HG02870 (cell line): ENCODE measurements at regions not wholly inside any gene's neighbourhood (a gene's known extent, or its start where the extent isn't known, plus 50 kb on each side); places are given as distances from the start of the nearest gene placed in this dataset.
"Not testable (repeated sequence)": the region's sequence is repeated elsewhere in the genome, so short reads cannot be mapped to it uniquely, and the experiment has no call there.

ENCODE experiments used
- ATAC-seq: cut with Tn5 transposase; IDR thresholded peaks from one replicate; pipeline ENCODE4 v1.9.1; 2021; ENCODE audit warnings: mild to moderate bottlenecking, moderate library complexity; ENCODE audit not compliant: unreplicated experiment

DNA sequence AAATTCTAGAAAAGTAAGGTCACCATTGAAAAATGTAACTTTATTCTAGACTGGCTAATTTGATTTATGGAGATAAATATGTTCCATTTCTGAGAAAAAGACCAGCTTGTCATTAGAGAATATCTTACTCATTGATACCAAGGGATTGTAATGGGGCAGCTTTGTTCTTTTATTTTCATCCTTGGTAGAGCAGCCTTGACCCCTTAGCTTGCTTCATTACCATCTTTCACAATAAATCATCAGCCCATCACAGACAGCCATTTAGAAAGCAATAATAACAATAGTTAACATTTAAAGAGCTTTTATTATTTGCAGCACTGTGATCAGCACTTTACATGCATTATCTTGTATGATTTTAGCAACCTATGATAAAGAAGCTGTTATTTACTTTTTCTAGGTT lies 253.6 kb downstream of the C3orf38 start:
- no peak for ATAC-seq

- no peak for ATAC-seq
These were observed 258.3 kb downstream of the C3orf38 start for GRCh38 chr3:88408097-88408496.

GRCh38 chr3:88408935-88409334 lies 259.2 kb downstream of the C3orf38 start:
- ATAC-seq = no peak

DNA sequence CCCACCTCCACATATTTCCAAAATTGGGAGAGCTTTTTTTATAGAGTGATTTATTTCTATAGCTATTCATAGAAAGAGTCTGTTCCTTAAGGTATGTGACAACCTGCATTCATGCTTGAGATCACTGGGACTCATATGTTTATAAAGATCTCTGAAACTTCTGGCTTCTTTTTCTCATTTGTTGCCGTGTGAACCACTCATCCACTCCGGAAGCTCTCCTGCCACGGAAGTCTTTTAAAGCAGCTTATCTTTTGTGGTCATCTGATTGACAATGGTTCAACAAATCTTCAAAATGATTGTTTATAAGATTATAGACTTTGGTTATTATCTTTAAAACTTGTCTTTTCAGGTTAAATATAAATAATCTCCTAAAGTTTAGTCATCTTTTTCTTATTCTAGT lies 260.5 kb downstream of the C3orf38 start:
- no peak for ATAC-seq

GRCh38 chr3:88412346-88412745 lies 262.6 kb downstream of the C3orf38 start:
- no peak for ATAC-seq

- no peak for ATAC-seq
These were observed 266.7 kb downstream of the C3orf38 start for GRCh38 chr3:88416436-88416835.

- ATAC-seq = no peak
These were observed 268.5 kb downstream of the C3orf38 start for GRCh38 chr3:88418219-88418618.

DNA sequence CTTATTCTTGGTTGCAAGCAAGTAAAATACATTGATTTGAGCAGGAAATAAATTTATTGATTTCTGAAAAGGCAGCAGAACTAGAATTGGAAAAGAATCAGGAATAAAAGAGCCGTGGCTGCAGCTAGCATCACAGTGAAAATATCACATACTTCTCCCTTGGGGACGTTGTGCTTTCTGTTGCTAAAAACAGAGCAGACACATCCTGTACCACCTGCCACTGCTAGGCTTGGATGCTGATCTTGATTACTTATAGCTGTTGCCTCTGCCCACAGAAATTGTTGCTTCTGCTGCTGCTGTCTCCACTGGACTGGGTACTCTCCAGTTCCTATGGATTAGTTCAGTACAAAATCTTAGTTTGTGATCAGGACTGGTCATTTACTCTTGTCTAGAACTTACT lies 283.8 kb downstream of the C3orf38 start:
- peak; percentile 88 for ATAC-seq

GRCh38 chr3:88434001-88434400 lies 284.2 kb downstream of the C3orf38 start:
- peak; percentile 14 for ATAC-seq

DNA sequence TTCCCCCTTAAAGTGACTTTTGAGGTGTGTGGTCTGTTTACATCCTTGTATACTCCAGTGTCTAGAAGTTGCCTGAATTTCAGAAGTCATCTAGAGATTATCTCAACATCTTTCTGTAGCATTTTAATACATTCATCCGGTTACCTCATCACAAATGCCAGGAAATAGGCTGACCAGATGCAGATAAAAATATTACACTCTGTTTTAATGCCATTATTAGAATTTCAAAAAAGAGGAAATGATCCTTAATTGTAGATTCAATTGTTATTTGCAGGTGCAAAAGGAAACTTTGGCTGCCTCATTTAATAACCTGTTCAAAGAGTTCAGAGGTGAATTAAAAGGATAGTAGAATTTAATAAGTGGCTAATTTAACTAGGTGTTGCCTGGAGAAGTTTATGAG lies 290.9 kb downstream of the C3orf38 start:
- no peak for ATAC-seq

DNA sequence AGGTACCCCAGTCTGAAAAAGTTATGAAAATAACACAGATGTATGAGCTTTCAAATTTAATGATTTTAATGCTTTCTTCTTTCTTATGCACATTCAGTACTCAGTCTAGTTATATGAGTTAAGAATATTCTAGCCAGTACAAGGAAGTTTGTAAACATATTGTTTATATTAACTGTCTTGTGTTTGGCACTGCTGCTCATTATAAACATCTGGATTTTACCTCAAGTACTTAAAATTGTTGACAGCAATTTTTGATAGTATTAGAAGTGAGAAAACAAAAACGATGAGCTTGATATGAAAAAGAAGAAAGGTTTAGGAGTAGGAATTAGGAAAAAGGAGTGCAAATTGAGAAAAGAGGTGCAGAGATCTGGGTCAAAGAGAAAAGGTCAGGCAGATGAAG lies 293.3 kb downstream of the C3orf38 start:
- ATAC-seq = no peak

- no peak for ATAC-seq
These were observed 294.5 kb downstream of the C3orf38 start for GRCh38 chr3:88444251-88444650.

- ATAC-seq = no peak
These were observed 302.5 kb downstream of the C3orf38 start for GRCh38 chr3:88452228-88452627.

GRCh38 chr3:88460369-88460768 lies 310.6 kb downstream of the C3orf38 start:
- no peak for ATAC-seq

DNA sequence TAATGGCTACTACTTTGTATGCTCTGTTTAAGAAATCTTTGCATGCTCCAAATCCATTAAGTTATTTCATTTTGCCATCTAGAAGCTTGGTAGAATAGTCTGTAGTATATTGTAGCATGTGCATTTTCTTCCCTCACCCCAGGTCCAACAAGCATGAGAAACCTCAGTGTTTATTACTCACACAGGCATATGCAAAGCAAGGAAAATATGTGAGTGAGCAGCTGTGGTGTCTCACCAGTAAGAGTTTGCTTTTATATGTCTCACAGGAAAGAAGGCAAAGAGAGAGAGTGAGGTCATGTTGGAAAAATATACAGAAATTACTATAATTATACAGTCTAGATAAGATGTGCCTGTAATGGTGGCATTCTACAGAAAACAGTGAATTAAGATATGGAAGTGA lies 312.5 kb downstream of the C3orf38 start:
- ATAC-seq = no peak

DNA sequence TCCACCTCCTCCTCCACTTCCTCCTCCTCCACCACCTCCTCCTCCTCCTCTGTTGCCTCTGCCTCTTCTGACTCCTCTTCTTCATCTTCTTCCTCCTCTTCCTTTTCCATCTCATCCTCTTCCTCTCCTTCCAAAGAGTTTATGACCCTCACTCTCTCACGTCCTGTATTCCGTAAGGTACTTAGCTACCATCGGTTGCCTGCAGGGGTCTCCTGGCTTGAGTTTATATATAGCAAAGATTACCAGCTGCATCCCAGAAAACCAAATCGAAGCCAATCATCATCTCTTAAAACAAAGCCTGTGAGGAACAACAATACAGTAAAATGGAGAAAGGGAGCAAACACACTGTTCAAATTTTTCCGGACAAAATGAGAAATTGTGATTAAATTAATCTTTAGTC lies 317.4 kb downstream of the C3orf38 start:
- ATAC-seq = no peak

GRCh38 chr3:88469216-88469615 lies 319.5 kb downstream of the C3orf38 start:
- ATAC-seq = no peak

DNA sequence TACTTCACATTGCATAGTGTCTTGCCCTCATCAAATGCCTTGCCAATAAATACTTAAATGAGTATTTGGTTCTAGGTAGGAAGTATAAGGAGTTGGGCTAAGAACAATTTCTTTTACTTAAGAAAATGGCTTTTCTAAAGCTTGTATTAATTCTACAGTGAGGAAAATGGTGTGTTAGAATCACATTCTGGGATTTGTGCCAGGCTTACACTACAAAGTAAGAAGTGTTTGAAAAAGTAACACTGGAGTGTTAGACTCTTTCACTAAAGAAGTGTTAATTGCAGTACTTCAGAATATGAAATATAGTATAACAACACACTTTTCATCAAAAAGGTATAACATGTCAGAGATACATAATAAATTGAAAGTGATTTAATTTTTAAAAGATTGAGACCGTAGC lies 328.7 kb downstream of the C3orf38 start:
- no peak for ATAC-seq

DNA sequence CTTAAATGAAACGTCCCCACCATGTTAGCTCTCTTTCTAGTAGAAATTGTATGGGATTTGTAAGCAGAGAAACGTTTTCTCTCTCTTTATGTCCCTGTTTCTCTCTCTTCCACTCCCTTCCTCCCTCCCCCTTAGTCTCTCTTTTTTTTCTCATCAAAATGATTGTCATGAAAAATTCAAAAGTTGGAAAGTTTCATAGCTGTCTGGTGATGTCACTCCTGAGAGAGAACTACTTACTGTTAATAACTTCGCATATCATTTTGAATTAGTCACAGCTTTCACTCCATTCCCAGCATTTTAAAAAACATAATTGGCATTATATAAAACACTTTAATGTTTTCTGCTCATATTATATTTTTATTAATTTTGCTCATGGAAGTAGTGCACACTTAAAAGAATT lies 331.1 kb downstream of the C3orf38 start:
- ATAC-seq = no peak

- no peak for ATAC-seq
These were observed 335.2 kb downstream of the C3orf38 start for GRCh38 chr3:88485001-88485400.

GRCh38 chr3:88508818-88509217 lies 359.1 kb downstream of the C3orf38 start:
- ATAC-seq = not testable (repeated sequence)

- ATAC-seq = no peak
These were observed 359.8 kb downstream of the C3orf38 start for GRCh38 chr3:88509582-88509981.

DNA sequence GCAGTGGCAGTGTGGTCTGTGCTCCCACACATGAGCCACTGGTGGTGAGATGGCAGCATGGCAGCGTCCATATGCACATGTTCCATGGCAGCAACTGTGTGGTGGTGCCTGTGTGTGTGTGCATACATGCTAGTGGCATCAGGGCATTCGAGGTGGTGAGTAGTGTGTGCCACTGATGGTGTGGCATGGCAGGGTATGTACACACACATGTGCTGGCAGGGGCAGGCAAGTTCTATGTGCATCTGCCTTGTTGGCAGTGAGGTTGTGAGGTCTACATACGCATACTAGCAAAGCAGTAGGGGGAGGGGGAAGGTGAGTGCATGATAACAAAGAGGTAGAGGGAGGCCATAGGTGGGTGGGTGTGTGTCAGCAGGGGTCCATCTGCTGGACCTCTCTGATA lies 378.7 kb downstream of the C3orf38 start:
- ATAC-seq = no peak

GRCh38 chr3:88534534-88534933 lies 384.8 kb downstream of the C3orf38 start:
- ATAC-seq = no peak
